ENCODE measurements at regions not wholly inside any gene's neighbourhood (a gene's known extent, or its start where the extent isn't known, plus 50 kb on each side); places are given as distances from the start of the nearest gene placed in this dataset.

DNA sequence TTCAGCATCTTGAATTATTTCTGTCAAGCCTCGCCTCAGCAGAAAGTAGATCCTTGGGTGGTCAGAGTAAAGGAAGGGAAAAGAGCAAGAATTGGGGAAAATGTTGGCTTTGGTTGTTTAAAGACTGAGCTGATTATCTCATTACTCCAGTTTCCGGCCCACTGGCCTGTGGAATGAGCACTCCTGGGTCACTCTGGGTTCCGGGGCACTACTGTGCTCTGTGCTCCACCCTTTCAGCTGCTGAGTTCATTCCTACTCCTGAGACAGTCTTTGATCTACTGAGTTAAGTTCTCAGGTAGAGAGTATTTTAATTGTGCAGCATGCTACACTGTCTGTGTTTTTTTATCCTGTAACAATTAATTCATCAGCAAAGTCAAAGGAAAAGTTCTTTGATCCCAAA is 427.7 kb downstream of the CDH2 start:
- ATAC-seq, result no peak
- no peak for TF ChIP-seq ZNF8 (CRISPR knock-in tag; IDR thresholded peaks at IDR 0.05)
- no peak for TF ChIP-seq ZC3H10 (CRISPR knock-in tag; IDR thresholded peaks at IDR 0.05)
- TF ChIP-seq TOX (CRISPR knock-in tag; IDR thresholded peaks at IDR 0.05; ENCODE audit: borderline replicate concordance), result no peak
- TF ChIP-seq CSDC2 (CRISPR knock-in tag; IDR thresholded peaks at IDR 0.05), result no peak
- no peak for TF ChIP-seq TCF4 (CRISPR knock-in tag; IDR thresholded peaks at IDR 0.05; ENCODE audit: borderline replicate concordance)
- TF ChIP-seq, protein P1, sequence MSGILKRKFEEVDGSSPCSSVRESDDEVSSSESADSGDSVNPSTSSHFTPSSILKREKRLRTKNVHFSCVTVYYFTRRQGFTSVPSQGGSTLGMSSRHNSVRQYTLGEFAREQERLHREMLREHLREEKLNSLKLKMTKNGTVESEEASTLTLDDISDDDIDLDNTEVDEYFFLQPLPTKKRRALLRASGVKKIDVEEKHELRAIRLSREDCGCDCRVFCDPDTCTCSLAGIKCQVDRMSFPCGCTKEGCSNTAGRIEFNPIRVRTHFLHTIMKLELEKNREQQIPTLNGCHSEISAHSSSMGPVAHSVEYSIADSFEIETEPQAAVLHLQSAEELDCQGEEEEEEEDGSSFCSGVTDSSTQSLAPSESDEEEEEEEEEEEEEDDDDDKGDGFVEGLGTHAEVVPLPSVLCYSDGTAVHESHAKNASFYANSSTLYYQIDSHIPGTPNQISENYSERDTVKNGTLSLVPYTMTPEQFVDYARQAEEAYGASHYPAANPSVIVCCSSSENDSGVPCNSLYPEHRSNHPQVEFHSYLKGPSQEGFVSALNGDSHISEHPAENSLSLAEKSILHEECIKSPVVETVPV (CRISPR knock-in tag; IDR thresholded peaks at IDR 0.05), result no peak
- TF ChIP-seq, protein P2, sequence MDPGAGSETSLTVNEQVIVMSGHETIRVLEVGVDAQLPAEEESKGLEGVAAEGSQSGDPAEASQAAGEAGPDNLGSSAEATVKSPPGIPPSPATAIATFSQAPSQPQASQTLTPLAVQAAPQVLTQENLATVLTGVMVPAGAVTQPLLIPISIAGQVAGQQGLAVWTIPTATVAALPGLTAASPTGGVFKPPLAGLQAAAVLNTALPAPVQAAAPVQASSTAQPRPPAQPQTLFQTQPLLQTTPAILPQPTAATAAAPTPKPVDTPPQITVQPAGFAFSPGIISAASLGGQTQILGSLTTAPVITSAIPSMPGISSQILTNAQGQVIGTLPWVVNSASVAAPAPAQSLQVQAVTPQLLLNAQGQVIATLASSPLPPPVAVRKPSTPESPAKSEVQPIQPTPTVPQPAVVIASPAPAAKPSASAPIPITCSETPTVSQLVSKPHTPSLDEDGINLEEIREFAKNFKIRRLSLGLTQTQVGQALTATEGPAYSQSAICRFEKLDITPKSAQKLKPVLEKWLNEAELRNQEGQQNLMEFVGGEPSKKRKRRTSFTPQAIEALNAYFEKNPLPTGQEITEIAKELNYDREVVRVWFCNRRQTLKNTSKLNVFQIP (CRISPR knock-in tag; IDR thresholded peaks at IDR 0.05; ENCODE audit: borderline replicate concordance, low read depth), result no peak
- TF ChIP-seq SNAI2 (CRISPR knock-in tag; IDR thresholded peaks at IDR 0.05), result no peak
- no peak for TF ChIP-seq ZNF565 (CRISPR knock-in tag; conservative IDR thresholded peaks at IDR 0.05; ENCODE audit: low read depth)

DNA sequence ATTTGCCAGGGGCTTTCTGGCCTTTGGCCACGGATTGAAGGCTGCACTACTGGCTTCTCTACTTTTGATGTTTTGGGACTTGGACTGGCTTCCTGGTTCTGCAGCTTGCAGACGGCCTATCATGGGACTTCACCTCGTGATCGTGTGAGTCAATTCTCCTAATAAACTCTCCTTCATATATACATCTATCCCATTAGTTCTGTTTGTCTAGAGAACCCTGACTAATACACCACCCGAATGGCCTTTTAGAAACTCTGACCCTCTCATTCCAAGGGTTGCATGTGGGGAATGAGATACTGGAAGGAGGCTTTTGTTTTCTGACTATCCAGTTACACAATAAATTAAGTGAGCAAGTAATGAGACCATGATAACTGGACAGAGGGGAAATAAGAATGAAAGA is 430.7 kb downstream of the CDH2 start:
- ATAC-seq, result no peak
- TF ChIP-seq ZC3H10 (CRISPR knock-in tag; IDR thresholded peaks at IDR 0.05) (no peak), ESRRG (CRISPR knock-in tag; IDR thresholded peaks at IDR 0.05) (no peak), ZNF8 (CRISPR knock-in tag; IDR thresholded peaks at IDR 0.05) (no peak), ARNTL (CRISPR knock-in tag; IDR thresholded peaks at IDR 0.05; ENCODE audit: borderline replicate concordance, low read depth) (no peak), TCF4 (CRISPR knock-in tag; IDR thresholded peaks at IDR 0.05; ENCODE audit: borderline replicate concordance) (no peak), PPARA (CRISPR knock-in tag; IDR thresholded peaks at IDR 0.05; ENCODE audit: borderline replicate concordance) (no peak), SNAI2 (CRISPR knock-in tag; IDR thresholded peaks at IDR 0.05) (no peak), GLIS3 (CRISPR knock-in tag; IDR thresholded peaks at IDR 0.05) (no peak), RARB (CRISPR knock-in tag; IDR thresholded peaks at IDR 0.05) (no peak), ZNF565 (CRISPR knock-in tag; conservative IDR thresholded peaks at IDR 0.05; ENCODE audit: low read depth) (no peak), ISL1 (CRISPR knock-in tag; IDR thresholded peaks at IDR 0.05) (no peak), OSR1 (CRISPR knock-in tag; IDR thresholded peaks at IDR 0.05) (no peak), TOX (CRISPR knock-in tag; IDR thresholded peaks at IDR 0.05; ENCODE audit: borderline replicate concordance) (no peak)
- TF ChIP-seq, protein P3, sequence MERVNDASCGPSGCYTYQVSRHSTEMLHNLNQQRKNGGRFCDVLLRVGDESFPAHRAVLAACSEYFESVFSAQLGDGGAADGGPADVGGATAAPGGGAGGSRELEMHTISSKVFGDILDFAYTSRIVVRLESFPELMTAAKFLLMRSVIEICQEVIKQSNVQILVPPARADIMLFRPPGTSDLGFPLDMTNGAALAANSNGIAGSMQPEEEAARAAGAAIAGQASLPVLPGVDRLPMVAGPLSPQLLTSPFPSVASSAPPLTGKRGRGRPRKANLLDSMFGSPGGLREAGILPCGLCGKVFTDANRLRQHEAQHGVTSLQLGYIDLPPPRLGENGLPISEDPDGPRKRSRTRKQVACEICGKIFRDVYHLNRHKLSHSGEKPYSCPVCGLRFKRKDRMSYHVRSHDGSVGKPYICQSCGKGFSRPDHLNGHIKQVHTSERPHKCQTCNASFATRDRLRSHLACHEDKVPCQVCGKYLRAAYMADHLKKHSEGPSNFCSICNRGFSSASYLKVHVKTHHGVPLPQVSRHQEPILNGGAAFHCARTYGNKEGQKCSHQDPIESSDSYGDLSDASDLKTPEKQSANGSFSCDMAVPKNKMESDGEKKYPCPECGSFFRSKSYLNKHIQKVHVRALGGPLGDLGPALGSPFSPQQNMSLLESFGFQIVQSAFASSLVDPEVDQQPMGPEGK (CRISPR knock-in tag; IDR thresholded peaks at IDR 0.05; ENCODE audit: borderline replicate concordance), result no peak
- TF ChIP-seq, protein P4, sequence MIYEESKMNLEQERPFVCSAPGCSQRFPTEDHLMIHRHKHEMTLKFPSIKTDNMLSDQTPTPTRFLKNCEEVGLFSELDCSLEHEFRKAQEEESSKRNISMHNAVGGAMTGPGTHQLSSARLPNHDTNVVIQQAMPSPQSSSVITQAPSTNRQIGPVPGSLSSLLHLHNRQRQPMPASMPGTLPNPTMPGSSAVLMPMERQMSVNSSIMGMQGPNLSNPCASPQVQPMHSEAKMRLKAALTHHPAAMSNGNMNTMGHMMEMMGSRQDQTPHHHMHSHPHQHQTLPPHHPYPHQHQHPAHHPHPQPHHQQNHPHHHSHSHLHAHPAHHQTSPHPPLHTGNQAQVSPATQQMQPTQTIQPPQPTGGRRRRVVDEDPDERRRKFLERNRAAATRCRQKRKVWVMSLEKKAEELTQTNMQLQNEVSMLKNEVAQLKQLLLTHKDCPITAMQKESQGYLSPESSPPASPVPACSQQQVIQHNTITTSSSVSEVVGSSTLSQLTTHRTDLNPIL (CRISPR knock-in tag; IDR thresholded peaks at IDR 0.05; ENCODE audit: low read depth), result no peak
- TF ChIP-seq, protein P2 (CRISPR knock-in tag; IDR thresholded peaks at IDR 0.05; ENCODE audit: borderline replicate concordance, low read depth), result no peak
- TF ChIP-seq, protein P5, sequence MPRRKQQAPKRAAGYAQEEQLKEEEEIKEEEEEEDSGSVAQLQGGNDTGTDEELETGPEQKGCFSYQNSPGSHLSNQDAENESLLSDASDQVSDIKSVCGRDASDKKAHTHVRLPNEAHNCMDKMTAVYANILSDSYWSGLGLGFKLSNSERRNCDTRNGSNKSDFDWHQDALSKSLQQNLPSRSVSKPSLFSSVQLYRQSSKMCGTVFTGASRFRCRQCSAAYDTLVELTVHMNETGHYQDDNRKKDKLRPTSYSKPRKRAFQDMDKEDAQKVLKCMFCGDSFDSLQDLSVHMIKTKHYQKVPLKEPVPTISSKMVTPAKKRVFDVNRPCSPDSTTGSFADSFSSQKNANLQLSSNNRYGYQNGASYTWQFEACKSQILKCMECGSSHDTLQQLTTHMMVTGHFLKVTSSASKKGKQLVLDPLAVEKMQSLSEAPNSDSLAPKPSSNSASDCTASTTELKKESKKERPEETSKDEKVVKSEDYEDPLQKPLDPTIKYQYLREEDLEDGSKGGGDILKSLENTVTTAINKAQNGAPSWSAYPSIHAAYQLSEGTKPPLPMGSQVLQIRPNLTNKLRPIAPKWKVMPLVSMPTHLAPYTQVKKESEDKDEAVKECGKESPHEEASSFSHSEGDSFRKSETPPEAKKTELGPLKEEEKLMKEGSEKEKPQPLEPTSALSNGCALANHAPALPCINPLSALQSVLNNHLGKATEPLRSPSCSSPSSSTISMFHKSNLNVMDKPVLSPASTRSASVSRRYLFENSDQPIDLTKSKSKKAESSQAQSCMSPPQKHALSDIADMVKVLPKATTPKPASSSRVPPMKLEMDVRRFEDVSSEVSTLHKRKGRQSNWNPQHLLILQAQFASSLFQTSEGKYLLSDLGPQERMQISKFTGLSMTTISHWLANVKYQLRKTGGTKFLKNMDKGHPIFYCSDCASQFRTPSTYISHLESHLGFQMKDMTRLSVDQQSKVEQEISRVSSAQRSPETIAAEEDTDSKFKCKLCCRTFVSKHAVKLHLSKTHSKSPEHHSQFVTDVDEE (CRISPR knock-in tag; IDR thresholded peaks at IDR 0.05), result no peak
- TF ChIP-seq, protein P1 (CRISPR knock-in tag; IDR thresholded peaks at IDR 0.05), result no peak
